Liver (tissue), 8 donors: ENCODE measurements at regions not wholly inside any gene's neighbourhood (a gene's known extent, or its start where the extent isn't known, plus 50 kb on each side); places are given as distances from the start of the nearest gene placed in this dataset.

Experiments
- DNase-seq: peaks from one replicate; pipeline ENCODE4 v3.0.0-alpha.2; 2017; ENCODE audit warnings: low spot score
- H3K27ac ChIP-seq, 2 donors: one replicate each; pipeline ENCODE4 v1.7.0; 2013; ENCODE audit warnings: inconsistent platforms in 2 of 2, low read length in 2 of 2, control low read depth in 1 of 2, low read depth in 1 of 2, mild to moderate bottlenecking in 1 of 2
- H3K27me3 ChIP-seq, 4 donors: one replicate each; pipeline versions ENCODE4 v1.6.1 to v1.7.0; 2013; ENCODE audit warnings: low read length in 3 of 4, inconsistent platforms in 1 of 4, mild to moderate bottlenecking in 1 of 4, moderate library complexity in 1 of 4; ENCODE audit not compliant: control insufficient read depth in 4 of 4, insufficient read depth in 4 of 4
- H3K36me3 ChIP-seq, 4 donors: one replicate each; pipeline versions ENCODE4 v1.6.1 to v1.7.0; 2013; ENCODE audit warnings: low read length in 3 of 4, mild to moderate bottlenecking in 3 of 4, low read depth in 1 of 4, moderate library complexity in 1 of 4; ENCODE audit not compliant: control insufficient read depth in 4 of 4, insufficient read depth in 3 of 4
- H3K4me1 ChIP-seq, 4 donors: one replicate each; pipeline versions ENCODE4 v1.6.1 to v1.7.0; 2013; ENCODE audit warnings: low read length in 3 of 4, mild to moderate bottlenecking in 3 of 4, moderate library complexity in 1 of 4; ENCODE audit not compliant: control insufficient read depth in 4 of 4, insufficient read depth in 4 of 4
- H3K4me3 ChIP-seq, 3 donors: one replicate each; pipeline versions ENCODE4 v1.6.1 to v1.7.0; 2013; ENCODE audit warnings: low read length in 3 of 3, control low read depth in 1 of 3, low read depth in 1 of 3, mild to moderate bottlenecking in 1 of 3
- H3K9ac ChIP-seq, 2 donors: one replicate each; pipeline ENCODE4 v1.7.0; 2013; ENCODE audit warnings: low read length in 2 of 2, mild to moderate bottlenecking in 2 of 2, moderate library complexity in 2 of 2, control low read depth in 1 of 2, low read depth in 1 of 2
- H3K9me3 ChIP-seq, 4 donors: one replicate each; pipeline versions ENCODE4 v1.6.1 to v1.7.0; 2013; ENCODE audit warnings: low read length in 3 of 4; ENCODE audit not compliant: control insufficient read depth in 4 of 4
- EGR1 ChIP-seq, 2 donors: IDR thresholded peaks; 2 replicates each; pipeline ENCODE4 v1.6.1; 2016 to 2018; ENCODE audit warnings: antibody characterized with exemption in 2 of 2, low read depth in 2 of 2
- FOXA1 ChIP-seq: IDR thresholded peaks from 2 replicates; pipeline ENCODE4 v1.6.1; 2016; ENCODE audit warnings: antibody characterized with exemption
- FOXA2 ChIP-seq: IDR thresholded peaks from 2 replicates; pipeline ENCODE4 v1.6.1; 2016; ENCODE audit warnings: antibody characterized with exemption
- HNF4A ChIP-seq, 2 donors: conservative IDR thresholded peaks; 2 replicates each; pipeline ENCODE4 v1.6.1; 2016; ENCODE audit warnings: antibody characterized with exemption in 2 of 2, mild to moderate bottlenecking in 2 of 2
- HNF4G ChIP-seq: IDR thresholded peaks from 2 replicates; pipeline ENCODE4 v1.6.1; 2016; ENCODE audit warnings: antibody characterized with exemption
- NR2F2 ChIP-seq: IDR thresholded peaks from 2 replicates; pipeline ENCODE4 v1.6.1; 2016; ENCODE audit warnings: antibody characterized with exemption
- SP1 ChIP-seq: IDR thresholded peaks from 2 replicates; pipeline ENCODE4 v1.6.1; 2018; ENCODE audit warnings: antibody characterized with exemption, mild to moderate bottlenecking
- WGBS: extraction: QIAGEN DNeasy Blood & Tissue Kit; methylation state at CpG from one replicate; pipeline ENCODE4 v1.1.7; 2013; 5-methylcytosine and 5-hydroxymethylcytosine counted together
- TF ChIP-seq, protein P1 (sequence below): IDR thresholded peaks from 2 replicates; pipeline ENCODE4 v1.6.1; 2016; ENCODE audit warnings: antibody characterized with exemption
- TF ChIP-seq, protein P2 (sequence below): IDR thresholded peaks from 2 replicates; pipeline ENCODE4 v1.6.1; 2016; ENCODE audit warnings: antibody characterized with exemption
- TF ChIP-seq, protein P3 (sequence below): IDR thresholded peaks from 2 replicates; pipeline ENCODE4 v1.6.1; 2016; ENCODE audit warnings: antibody characterized with exemption
- TF ChIP-seq, protein P4 (sequence below): fragments of 150-350 bp; IDR thresholded peaks from 2 replicates; pipeline ENCODE4 v1.5.1; 2017; ENCODE audit warnings: improper control_type of control experiment, low read depth, low read length; ENCODE audit not compliant: missing input control
- donor health status: healthy.
- donor health status: healthy.
- donor health status: healthy.
- donor health status: healthy.
- donor health status: healthy.

DNA sequence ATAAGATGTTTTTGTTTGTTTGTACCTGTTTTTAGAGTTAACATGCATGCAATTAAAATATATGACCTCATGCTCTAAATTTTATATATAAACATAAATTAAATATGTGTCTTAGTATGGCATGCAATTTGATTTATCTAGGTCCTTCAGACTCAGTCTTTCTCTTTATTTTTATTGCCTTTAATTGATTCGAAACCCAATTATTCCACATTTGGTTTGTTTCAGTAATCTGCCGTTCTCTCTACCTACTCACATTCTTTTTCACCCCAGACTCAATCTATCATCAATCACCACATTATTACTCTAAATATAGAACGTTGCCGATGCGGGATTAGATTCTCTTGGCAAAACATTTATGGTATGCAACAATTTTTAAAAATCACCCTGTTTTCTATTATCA, 1492.8 kb downstream of the RAPGEF2 start:
- Histone ChIP-seq H3K4me3 (no peak overlapping the region), H3K36me3 (no peaks in the 10 kb centered on the region), H3K27ac (no peak overlapping the region), H3K4me1 (no peaks in the 10 kb centered on the region), H3K9me3 (no peaks in the 10 kb centered on the region), H3K9ac (no peak overlapping the region), H3K27me3 (peaks cover 0 to 6% (median 0%) of the 10 kb centered on the region in 4 donors)
- 81% methylated on average over 5 of the region's 5 CpGs for WGBS
- TF ChIP-seq, protein P1, sequence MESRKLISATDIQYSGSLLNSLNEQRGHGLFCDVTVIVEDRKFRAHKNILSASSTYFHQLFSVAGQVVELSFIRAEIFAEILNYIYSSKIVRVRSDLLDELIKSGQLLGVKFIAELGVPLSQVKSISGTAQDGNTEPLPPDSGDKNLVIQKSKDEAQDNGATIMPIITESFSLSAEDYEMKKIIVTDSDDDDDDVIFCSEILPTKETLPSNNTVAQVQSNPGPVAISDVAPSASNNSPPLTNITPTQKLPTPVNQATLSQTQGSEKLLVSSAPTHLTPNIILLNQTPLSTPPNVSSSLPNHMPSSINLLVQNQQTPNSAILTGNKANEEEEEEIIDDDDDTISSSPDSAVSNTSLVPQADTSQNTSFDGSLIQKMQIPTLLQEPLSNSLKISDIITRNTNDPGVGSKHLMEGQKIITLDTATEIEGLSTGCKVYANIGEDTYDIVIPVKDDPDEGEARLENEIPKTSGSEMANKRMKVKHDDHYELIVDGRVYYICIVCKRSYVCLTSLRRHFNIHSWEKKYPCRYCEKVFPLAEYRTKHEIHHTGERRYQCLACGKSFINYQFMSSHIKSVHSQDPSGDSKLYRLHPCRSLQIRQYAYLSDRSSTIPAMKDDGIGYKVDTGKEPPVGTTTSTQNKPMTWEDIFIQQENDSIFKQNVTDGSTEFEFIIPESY, result no peak
- TF ChIP-seq NR2F2, result no peak
- no peak for TF ChIP-seq SP1
- no peak for TF ChIP-seq FOXA1
- no peak for TF ChIP-seq EGR1 (IDR thresholded peaks at IDR 0.05; ENCODE audit: low read depth in 2 of 2)
- TF ChIP-seq, protein P2, sequence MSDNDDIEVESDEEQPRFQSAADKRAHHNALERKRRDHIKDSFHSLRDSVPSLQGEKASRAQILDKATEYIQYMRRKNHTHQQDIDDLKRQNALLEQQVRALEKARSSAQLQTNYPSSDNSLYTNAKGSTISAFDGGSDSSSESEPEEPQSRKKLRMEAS, result no peak
- TF ChIP-seq FOXA2, result no peak
- TF ChIP-seq HNF4G, result no peak
- TF ChIP-seq, protein P3, sequence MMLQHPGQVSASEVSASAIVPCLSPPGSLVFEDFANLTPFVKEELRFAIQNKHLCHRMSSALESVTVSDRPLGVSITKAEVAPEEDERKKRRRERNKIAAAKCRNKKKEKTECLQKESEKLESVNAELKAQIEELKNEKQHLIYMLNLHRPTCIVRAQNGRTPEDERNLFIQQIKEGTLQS, result no peak
- TF ChIP-seq HNF4A (conservative IDR thresholded peaks at IDR 0.05), result no peak
- TF ChIP-seq, protein P4, sequence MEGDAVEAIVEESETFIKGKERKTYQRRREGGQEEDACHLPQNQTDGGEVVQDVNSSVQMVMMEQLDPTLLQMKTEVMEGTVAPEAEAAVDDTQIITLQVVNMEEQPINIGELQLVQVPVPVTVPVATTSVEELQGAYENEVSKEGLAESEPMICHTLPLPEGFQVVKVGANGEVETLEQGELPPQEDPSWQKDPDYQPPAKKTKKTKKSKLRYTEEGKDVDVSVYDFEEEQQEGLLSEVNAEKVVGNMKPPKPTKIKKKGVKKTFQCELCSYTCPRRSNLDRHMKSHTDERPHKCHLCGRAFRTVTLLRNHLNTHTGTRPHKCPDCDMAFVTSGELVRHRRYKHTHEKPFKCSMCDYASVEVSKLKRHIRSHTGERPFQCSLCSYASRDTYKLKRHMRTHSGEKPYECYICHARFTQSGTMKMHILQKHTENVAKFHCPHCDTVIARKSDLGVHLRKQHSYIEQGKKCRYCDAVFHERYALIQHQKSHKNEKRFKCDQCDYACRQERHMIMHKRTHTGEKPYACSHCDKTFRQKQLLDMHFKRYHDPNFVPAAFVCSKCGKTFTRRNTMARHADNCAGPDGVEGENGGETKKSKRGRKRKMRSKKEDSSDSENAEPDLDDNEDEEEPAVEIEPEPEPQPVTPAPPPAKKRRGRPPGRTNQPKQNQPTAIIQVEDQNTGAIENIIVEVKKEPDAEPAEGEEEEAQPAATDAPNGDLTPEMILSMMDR, result no peak
- DNase-seq, result no peak

DNA sequence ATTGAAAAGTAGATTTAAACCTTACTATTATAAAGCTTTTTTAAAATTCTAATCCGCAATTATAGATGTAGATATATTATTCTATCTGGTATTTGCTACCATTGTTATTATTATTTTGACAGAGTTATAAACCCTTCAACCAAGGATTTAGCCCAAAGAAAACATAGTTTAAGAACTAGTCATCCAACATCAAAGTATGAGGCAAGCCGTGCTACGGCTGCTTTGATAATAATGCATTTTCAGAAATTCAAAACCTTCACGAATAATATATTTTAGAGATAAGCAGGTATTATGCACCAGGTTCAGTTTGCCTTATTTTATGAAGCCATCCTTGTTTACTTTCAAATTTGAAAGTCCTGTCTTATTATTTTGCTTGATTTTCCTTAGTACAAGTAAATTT, 1501.7 kb downstream of the RAPGEF2 start:
- Histone ChIP-seq H3K27ac (no peak overlapping the region), H3K4me1 (no peaks in the 10 kb centered on the region), H3K4me3 (no peak overlapping the region), H3K27me3 (no peaks in the 10 kb centered on the region), H3K9ac (no peak overlapping the region), H3K9me3 (no peaks in the 10 kb centered on the region), H3K36me3 (no peaks in the 10 kb centered on the region)
- TF ChIP-seq, protein P2, result no peak
- TF ChIP-seq, protein P3, result no peak
- TF ChIP-seq SP1 (no peak), FOXA2 (no peak), FOXA1 (no peak)
- TF ChIP-seq, protein P4, result no peak
- no peak for DNase-seq
- WGBS, result 85% methylated on average over 4 of the region's 4 CpGs
